ENCODE measurements at regions not wholly inside any gene's neighbourhood (a gene's known extent, or its start where the extent isn't known, plus 50 kb on each side); places are given as distances from the start of the nearest gene placed in this dataset.
"Not testable (repeated sequence)": the region's sequence is repeated elsewhere in the genome, so short reads cannot be mapped to it uniquely, and the experiment has no call there.

GRCh38 chr3:191148131-191148530 lies 50.9 kb upstream of the OSTN start:
- Histone ChIP-seq H3K9me3 (ENCODE audit: control insufficient read depth, insufficient read depth, low read length) (no peaks in the 10 kb centered on the region), H3K36me3 (ENCODE audit: control insufficient read depth, insufficient read depth, low read length) (no peaks in the 10 kb centered on the region), H3K4me1 (ENCODE audit: control insufficient read depth, insufficient read depth, low read length) (no peaks in the 10 kb centered on the region), H3K9ac (ENCODE audit: low read depth, low read length) (no peak overlapping the region), H3K27me3 (ENCODE audit: control insufficient read depth, insufficient read depth, low read length) (no peaks in the 10 kb centered on the region), H3K4me3 (ENCODE audit: low read depth, low read length) (no peak overlapping the region)

- Histone ChIP-seq H3K36me3 (ENCODE audit: control insufficient read depth, insufficient read depth, low read length) (no peaks in the 10 kb centered on the region), H3K9me3 (ENCODE audit: control insufficient read depth, insufficient read depth, low read length) (no peaks in the 10 kb centered on the region), H3K4me1 (ENCODE audit: control insufficient read depth, insufficient read depth, low read length) (no peaks in the 10 kb centered on the region), H3K27me3 (ENCODE audit: control insufficient read depth, insufficient read depth, low read length) (no peaks in the 10 kb centered on the region), H3K4me3 (ENCODE audit: low read depth, low read length) (no peak overlapping the region), H3K9ac (ENCODE audit: low read depth, low read length) (no peak overlapping the region)
Measured at GRCh38 chr3:191143224-191143623, 55.8 kb upstream of the OSTN start.

- no peak overlapping the region for H3K4me3 ChIP-seq (ENCODE audit: low read depth, low read length)
- no peak overlapping the region for H3K9ac ChIP-seq (ENCODE audit: low read depth, low read length)
- no peaks in the 10 kb centered on the region for H3K4me1 ChIP-seq (ENCODE audit: control insufficient read depth, insufficient read depth, low read length)
- H3K9me3 ChIP-seq (ENCODE audit: control insufficient read depth, insufficient read depth, low read length): no peaks in the 10 kb centered on the region
- no peaks in the 10 kb centered on the region for H3K27me3 ChIP-seq (ENCODE audit: control insufficient read depth, insufficient read depth, low read length)
- H3K36me3 ChIP-seq (ENCODE audit: control insufficient read depth, insufficient read depth, low read length): no peaks in the 10 kb centered on the region
Measured at GRCh38 chr3:191141728-191142127, 57.3 kb upstream of the OSTN start.

- no peak overlapping the region for H3K9ac ChIP-seq (ENCODE audit: low read depth, low read length)
- H3K4me1 ChIP-seq (ENCODE audit: control insufficient read depth, insufficient read depth, low read length): no peaks in the 10 kb centered on the region
- H3K36me3 ChIP-seq (ENCODE audit: control insufficient read depth, insufficient read depth, low read length): no peaks in the 10 kb centered on the region
- no peak overlapping the region for H3K4me3 ChIP-seq (ENCODE audit: low read depth, low read length)
- no peaks in the 10 kb centered on the region for H3K9me3 ChIP-seq (ENCODE audit: control insufficient read depth, insufficient read depth, low read length)
- H3K27me3 ChIP-seq (ENCODE audit: control insufficient read depth, insufficient read depth, low read length): no peaks in the 10 kb centered on the region
Measured at GRCh38 chr3:191139736-191140135, 59.3 kb upstream of the OSTN start.

GRCh38 chr3:191138937-191139336 lies 60.1 kb upstream of the OSTN start:
- Histone ChIP-seq H3K4me3 (ENCODE audit: low read depth, low read length) (no peak overlapping the region), H3K9ac (ENCODE audit: low read depth, low read length) (no peak overlapping the region), H3K36me3 (ENCODE audit: control insufficient read depth, insufficient read depth, low read length) (no peaks in the 10 kb centered on the region), H3K27me3 (ENCODE audit: control insufficient read depth, insufficient read depth, low read length) (no peaks in the 10 kb centered on the region), H3K4me1 (ENCODE audit: control insufficient read depth, insufficient read depth, low read length) (no peaks in the 10 kb centered on the region), H3K9me3 (ENCODE audit: control insufficient read depth, insufficient read depth, low read length) (no peaks in the 10 kb centered on the region)

GRCh38 chr3:191137708-191138107 lies 61.3 kb upstream of the OSTN start:
- Histone ChIP-seq H3K9me3 (ENCODE audit: control insufficient read depth, insufficient read depth, low read length) (no peaks in the 10 kb centered on the region), H3K27me3 (ENCODE audit: control insufficient read depth, insufficient read depth, low read length) (no peaks in the 10 kb centered on the region), H3K9ac (ENCODE audit: low read depth, low read length) (no peak overlapping the region), H3K36me3 (ENCODE audit: control insufficient read depth, insufficient read depth, low read length) (no peaks in the 10 kb centered on the region), H3K4me3 (ENCODE audit: low read depth, low read length) (no peak overlapping the region), H3K4me1 (ENCODE audit: control insufficient read depth, insufficient read depth, low read length) (no peaks in the 10 kb centered on the region)

GRCh38 chr3:191136347-191136746 lies 62.7 kb upstream of the OSTN start:
- no peak overlapping the region for H3K9ac ChIP-seq (ENCODE audit: low read depth, low read length)
- H3K4me1 ChIP-seq (ENCODE audit: control insufficient read depth, insufficient read depth, low read length): no peaks in the 10 kb centered on the region
- H3K4me3 ChIP-seq (ENCODE audit: low read depth, low read length): no peak overlapping the region
- H3K27me3 ChIP-seq (ENCODE audit: control insufficient read depth, insufficient read depth, low read length): no peaks in the 10 kb centered on the region
- no peaks in the 10 kb centered on the region for H3K9me3 ChIP-seq (ENCODE audit: control insufficient read depth, insufficient read depth, low read length)
- H3K36me3 ChIP-seq (ENCODE audit: control insufficient read depth, insufficient read depth, low read length): no peaks in the 10 kb centered on the region

- Histone ChIP-seq H3K27me3 (ENCODE audit: control insufficient read depth, insufficient read depth, low read length) (no peaks in the 10 kb centered on the region), H3K9me3 (ENCODE audit: control insufficient read depth, insufficient read depth, low read length) (no peaks in the 10 kb centered on the region), H3K36me3 (ENCODE audit: control insufficient read depth, insufficient read depth, low read length) (no peaks in the 10 kb centered on the region), H3K9ac (ENCODE audit: low read depth, low read length) (no peak overlapping the region), H3K4me3 (ENCODE audit: low read depth, low read length) (no peak overlapping the region), H3K4me1 (ENCODE audit: control insufficient read depth, insufficient read depth, low read length) (no peaks in the 10 kb centered on the region)
Measured at GRCh38 chr3:191135175-191135574, 63.9 kb upstream of the OSTN start.

- Histone ChIP-seq H3K9me3 (ENCODE audit: control insufficient read depth, insufficient read depth, low read length) (no peaks in the 10 kb centered on the region), H3K9ac (ENCODE audit: low read depth, low read length) (no peak overlapping the region), H3K4me1 (ENCODE audit: control insufficient read depth, insufficient read depth, low read length) (no peaks in the 10 kb centered on the region), H3K27me3 (ENCODE audit: control insufficient read depth, insufficient read depth, low read length) (no peaks in the 10 kb centered on the region), H3K4me3 (ENCODE audit: low read depth, low read length) (no peak overlapping the region), H3K36me3 (ENCODE audit: control insufficient read depth, insufficient read depth, low read length) (no peaks in the 10 kb centered on the region)
Measured at GRCh38 chr3:191133359-191133758, 65.7 kb upstream of the OSTN start.

GRCh38 chr3:191131305-191131704 lies 67.7 kb upstream of the OSTN start:
- H3K36me3 ChIP-seq (ENCODE audit: control insufficient read depth, insufficient read depth, low read length): no peaks in the 10 kb centered on the region
- H3K4me3 ChIP-seq (ENCODE audit: low read depth, low read length): no peak overlapping the region
- H3K9ac ChIP-seq (ENCODE audit: low read depth, low read length): no peak overlapping the region
- H3K27me3 ChIP-seq (ENCODE audit: control insufficient read depth, insufficient read depth, low read length): no peaks in the 10 kb centered on the region
- H3K9me3 ChIP-seq (ENCODE audit: control insufficient read depth, insufficient read depth, low read length): no peaks in the 10 kb centered on the region
- H3K4me1 ChIP-seq (ENCODE audit: control insufficient read depth, insufficient read depth, low read length): no peaks in the 10 kb centered on the region

- not testable (repeated sequence) for H3K9ac ChIP-seq (ENCODE audit: low read depth, low read length); H3K36me3 ChIP-seq (ENCODE audit: control insufficient read depth, insufficient read depth, low read length); H3K4me3 ChIP-seq (ENCODE audit: low read depth, low read length); H3K27me3 ChIP-seq (ENCODE audit: control insufficient read depth, insufficient read depth, low read length); H3K4me1 ChIP-seq (ENCODE audit: control insufficient read depth, insufficient read depth, low read length); H3K9me3 ChIP-seq (ENCODE audit: control insufficient read depth, insufficient read depth, low read length)
Measured at GRCh38 chr3:191124891-191125290, 74.2 kb upstream of the OSTN start.

GRCh38 chr3:191123946-191124345 lies 75.1 kb upstream of the OSTN start:
- Histone ChIP-seq H3K4me1 (ENCODE audit: control insufficient read depth, insufficient read depth, low read length) (no peaks in the 10 kb centered on the region), H3K9ac (ENCODE audit: low read depth, low read length) (no peak overlapping the region), H3K4me3 (ENCODE audit: low read depth, low read length) (no peak overlapping the region), H3K27me3 (ENCODE audit: control insufficient read depth, insufficient read depth, low read length) (no peaks in the 10 kb centered on the region), H3K9me3 (ENCODE audit: control insufficient read depth, insufficient read depth, low read length) (no peaks in the 10 kb centered on the region), H3K36me3 (ENCODE audit: control insufficient read depth, insufficient read depth, low read length) (no peaks in the 10 kb centered on the region)

GRCh38 chr3:191123231-191123630 lies 75.8 kb upstream of the OSTN start:
- Histone ChIP-seq H3K27me3 (ENCODE audit: control insufficient read depth, insufficient read depth, low read length) (no peaks in the 10 kb centered on the region), H3K9ac (ENCODE audit: low read depth, low read length) (no peak overlapping the region), H3K4me3 (ENCODE audit: low read depth, low read length) (no peak overlapping the region), H3K9me3 (ENCODE audit: control insufficient read depth, insufficient read depth, low read length) (no peaks in the 10 kb centered on the region), H3K36me3 (ENCODE audit: control insufficient read depth, insufficient read depth, low read length) (no peaks in the 10 kb centered on the region), H3K4me1 (ENCODE audit: control insufficient read depth, insufficient read depth, low read length) (no peaks in the 10 kb centered on the region)

Measured in iPS-15b (cell line).